ENCODE measurements at regions not wholly inside any gene's neighbourhood (a gene's known extent, or its start where the extent isn't known, plus 50 kb on each side); places are given as distances from the start of the nearest gene placed in this dataset.

GRCh38 chr18:41529093-41529492, 425.9 kb upstream of the PIK3C3 start:
- Histone ChIP-seq H3K27ac (no peak overlapping the region), H3K36me3 (no peaks in the 10 kb centered on the region), H3K27me3 (no peaks in the 10 kb centered on the region), H3K9me3 (no peaks in the 10 kb centered on the region), H3K4me3 (no peak overlapping the region), H3K4me1 (no peaks in the 10 kb centered on the region)
- TF ChIP-seq CTCF (IDR thresholded peaks at IDR 0.05) (no peak), POLR2AphosphoS5 (IDR thresholded peaks at IDR 0.05) (no peak), POLR2A (IDR thresholded peaks at IDR 0.05) (no peak), EP300 (IDR thresholded peaks at IDR 0.05) (no peak)
- no peak for DNase-seq (ENCODE audit: low spot score in 2 of 2)
- 81% methylated on average over 2 of the region's 2 CpGs for WGBS

- TF ChIP-seq CTCF (IDR thresholded peaks at IDR 0.05) (no peak), POLR2A (IDR thresholded peaks at IDR 0.05) (no peak), POLR2AphosphoS5 (IDR thresholded peaks at IDR 0.05) (no peak), EP300 (IDR thresholded peaks at IDR 0.05) (no peak)
- H3K4me3 ChIP-seq, result no peak overlapping the region
- H3K9me3 ChIP-seq, result no peaks in the 10 kb centered on the region
- no peaks in the 10 kb centered on the region for H3K27me3 ChIP-seq
- no peak overlapping the region for H3K27ac ChIP-seq
- 17% methylated on average over 1 of the region's 1 CpG for WGBS
- H3K4me1 ChIP-seq, result no peaks in the 10 kb centered on the region
- H3K36me3 ChIP-seq, result no peaks in the 10 kb centered on the region
- DNase-seq (ENCODE audit: low spot score in 2 of 2), result no peak
Observed at GRCh38 chr18:41526054-41526453, 429.0 kb upstream of the PIK3C3 start.

- no peak for TF ChIP-seq POLR2A (IDR thresholded peaks at IDR 0.05)
- TF ChIP-seq CTCF (IDR thresholded peaks at IDR 0.05), result no peak
- TF ChIP-seq POLR2AphosphoS5 (IDR thresholded peaks at IDR 0.05), result no peak
- TF ChIP-seq EP300 (IDR thresholded peaks at IDR 0.05), result no peak
- H3K4me1 ChIP-seq, result no peaks in the 10 kb centered on the region
- H3K4me3 ChIP-seq, result no peak overlapping the region
- DNase-seq (ENCODE audit: low spot score in 2 of 2), result no peak
- H3K27ac ChIP-seq, result no peak overlapping the region
- WGBS, result 34% methylated on average over 2 of the region's 2 CpGs
- H3K36me3 ChIP-seq, result no peaks in the 10 kb centered on the region
- no peaks in the 10 kb centered on the region for H3K27me3 ChIP-seq
- no peaks in the 10 kb centered on the region for H3K9me3 ChIP-seq
Observed at GRCh38 chr18:41524674-41525470, 430.2 kb upstream of the PIK3C3 start.

- no peak for DNase-seq (ENCODE audit: low spot score in 2 of 2)
- H3K4me1 ChIP-seq, result no peaks in the 10 kb centered on the region
- no peaks in the 10 kb centered on the region for H3K27me3 ChIP-seq
- no peaks in the 10 kb centered on the region for H3K9me3 ChIP-seq
- no peak overlapping the region for H3K4me3 ChIP-seq
- no peak for TF ChIP-seq CTCF (IDR thresholded peaks at IDR 0.05)
- TF ChIP-seq EP300 (IDR thresholded peaks at IDR 0.05), result no peak
- TF ChIP-seq POLR2AphosphoS5 (IDR thresholded peaks at IDR 0.05), result no peak
- no peak for TF ChIP-seq POLR2A (IDR thresholded peaks at IDR 0.05)
- no peaks in the 10 kb centered on the region for H3K36me3 ChIP-seq
- H3K27ac ChIP-seq, result no peak overlapping the region
Observed at GRCh38 chr18:41517142-41517541, 437.9 kb upstream of the PIK3C3 start.

GRCh38 chr18:41513438-41513837, 441.6 kb upstream of the PIK3C3 start:
- WGBS, result 83% methylated on average over 3 of the region's 3 CpGs
- Histone ChIP-seq H3K4me3 (no peak overlapping the region), H3K9me3 (no peaks in the 10 kb centered on the region), H3K36me3 (no peaks in the 10 kb centered on the region), H3K27me3 (no peaks in the 10 kb centered on the region), H3K27ac (no peak overlapping the region), H3K4me1 (no peaks in the 10 kb centered on the region)
- TF ChIP-seq POLR2A (IDR thresholded peaks at IDR 0.05) (no peak), EP300 (IDR thresholded peaks at IDR 0.05) (no peak)
- no peak for DNase-seq (ENCODE audit: low spot score in 2 of 2)
